KOPT-K1 (cell line): ENCODE measurements at regions not wholly inside any gene's neighbourhood (a gene's known extent, or its start where the extent isn't known, plus 50 kb on each side); places are given as distances from the start of the nearest gene placed in this dataset.

Experiments
- H3K27ac ChIP-seq: fragments of 200-600 bp; sonication (generic); 2 replicates; pipeline ENCODE4 v1.5.1; 2016; ENCODE audit warnings: antibody characterized with exemption, mild to moderate bottlenecking, low read depth, low read length; ENCODE audit not compliant: poor library complexity, severe bottlenecking
- H3K36me3 ChIP-seq: fragments of 200-600 bp; sonication (generic); 2 replicates; pipeline ENCODE4 v1.5.1; 2017; ENCODE audit warnings: antibody characterized with exemption, mild to moderate bottlenecking, low read length, moderate library complexity; ENCODE audit not compliant: insufficient read depth
- H3K9me3 ChIP-seq: fragments of 200-600 bp; sonication (generic); 2 replicates; pipeline ENCODE4 v1.5.1; 2017; ENCODE audit warnings: antibody characterized with exemption, low read length, mild to moderate bottlenecking; ENCODE audit not compliant: insufficient read depth, poor library complexity, severe bottlenecking

DNA sequence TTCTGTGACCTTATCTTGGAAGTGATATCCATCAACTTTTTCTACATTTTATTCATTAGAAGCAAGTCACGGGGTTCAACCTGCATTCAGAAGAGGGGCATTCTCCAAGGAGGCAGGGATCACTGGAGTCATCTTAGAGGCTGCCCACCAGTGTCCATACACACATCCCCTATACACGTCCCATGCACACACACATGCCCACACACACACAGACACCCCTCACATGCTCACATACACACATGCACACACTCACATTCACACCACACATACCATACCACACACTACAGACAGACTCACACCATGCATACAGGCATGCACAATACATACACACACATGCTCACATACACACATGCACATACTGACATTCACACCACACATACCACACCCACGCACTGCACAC is 884.7 kb downstream of the TBC1D22A start:
- H3K36me3 ChIP-seq = no peaks in the 10 kb centered on the region
- H3K9me3 ChIP-seq = no peaks in the 10 kb centered on the region
- no peak overlapping the region for H3K27ac ChIP-seq

DNA sequence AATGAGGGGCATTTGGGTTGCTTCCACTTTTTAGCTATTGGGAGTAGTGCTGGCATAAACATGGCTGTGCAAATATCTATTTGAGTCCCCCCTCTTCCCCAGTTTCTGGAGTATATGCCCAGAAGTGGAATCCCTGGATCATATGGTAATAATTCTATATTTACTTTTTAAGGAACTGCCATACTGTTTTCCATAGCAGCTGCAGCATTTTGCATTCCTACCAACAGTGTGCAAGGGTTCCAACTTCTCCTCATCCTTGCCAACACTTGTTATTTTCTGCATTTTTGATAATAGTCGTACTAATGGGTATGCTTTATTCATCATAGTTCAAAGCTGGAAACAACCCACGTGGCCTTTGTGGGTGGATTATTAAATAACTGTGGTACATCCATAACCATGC is 883.5 kb downstream of the TBC1D22A start:
- Histone ChIP-seq H3K9me3 (no peaks in the 10 kb centered on the region), H3K27ac (no peak overlapping the region), H3K36me3 (no peaks in the 10 kb centered on the region)

DNA sequence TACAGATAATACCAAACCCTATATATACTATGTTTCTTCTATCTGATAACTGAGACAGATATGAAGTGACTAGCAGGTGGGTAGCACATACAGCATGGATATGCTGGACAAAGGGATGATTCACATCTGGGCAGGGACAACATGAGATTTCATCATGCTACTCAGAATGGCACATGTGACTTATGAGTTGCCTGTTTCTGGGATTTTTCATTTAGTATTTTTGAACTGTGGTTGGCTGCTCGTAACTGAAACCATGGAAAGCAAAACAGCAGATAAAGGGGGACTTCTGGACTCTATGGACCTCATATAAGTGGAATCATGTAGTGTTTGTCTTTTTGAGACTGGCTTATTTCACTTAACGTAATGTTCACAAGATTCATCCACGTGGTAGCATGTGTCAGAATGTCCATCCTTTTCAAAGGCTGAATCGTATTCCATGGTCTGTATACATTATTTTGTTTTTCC is 883.0 kb downstream of the TBC1D22A start:
- H3K36me3 ChIP-seq = no peaks in the 10 kb centered on the region
- H3K9me3 ChIP-seq = no peaks in the 10 kb centered on the region
- H3K27ac ChIP-seq = no peak overlapping the region

DNA sequence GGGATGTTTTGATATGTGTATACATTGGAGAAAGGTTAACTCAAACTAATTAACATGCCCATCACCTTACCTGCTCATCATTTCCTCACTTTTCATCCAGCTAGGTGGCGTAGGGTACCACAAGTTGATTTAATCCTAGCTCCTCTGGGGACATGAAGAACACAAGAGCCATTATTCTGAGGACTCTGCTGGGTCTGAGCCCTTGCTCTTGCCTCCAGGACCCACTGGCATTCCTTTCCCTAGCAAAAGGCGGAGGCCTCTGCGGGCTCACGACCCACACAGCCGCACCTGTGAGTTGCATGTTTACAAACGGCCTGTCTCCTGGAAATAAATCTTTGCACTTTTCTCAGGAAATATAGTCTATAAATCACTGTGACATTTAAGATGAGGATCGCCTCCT is 871.9 kb downstream of the TBC1D22A start:
- Histone ChIP-seq H3K27ac (no peak overlapping the region), H3K9me3 (peaks cover 7% of the 10 kb centered on the region), H3K36me3 (no peaks in the 10 kb centered on the region)

DNA sequence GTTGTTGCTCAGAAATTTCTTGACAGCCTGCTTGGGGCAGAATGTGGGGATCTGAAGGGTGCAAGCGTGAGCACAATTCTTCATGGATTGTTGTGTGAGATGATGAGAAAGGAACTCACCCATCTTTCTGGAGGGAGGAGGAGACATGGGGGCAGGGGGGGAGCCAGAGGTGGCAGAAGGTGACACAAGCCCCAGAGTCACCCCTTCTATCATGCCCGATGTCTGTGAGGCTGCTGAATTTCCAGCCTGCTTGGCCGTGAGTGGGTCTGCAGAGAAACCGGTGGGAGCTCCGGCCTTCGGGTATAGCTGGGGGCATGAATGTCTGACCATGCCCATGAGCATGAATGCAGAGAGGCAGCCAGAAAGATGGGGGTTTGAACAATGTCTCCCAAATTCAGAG is 870.7 kb downstream of the TBC1D22A start:
- no peaks in the 10 kb centered on the region for H3K36me3 ChIP-seq
- H3K27ac ChIP-seq = no peak overlapping the region
- no peaks in the 10 kb centered on the region for H3K9me3 ChIP-seq

DNA sequence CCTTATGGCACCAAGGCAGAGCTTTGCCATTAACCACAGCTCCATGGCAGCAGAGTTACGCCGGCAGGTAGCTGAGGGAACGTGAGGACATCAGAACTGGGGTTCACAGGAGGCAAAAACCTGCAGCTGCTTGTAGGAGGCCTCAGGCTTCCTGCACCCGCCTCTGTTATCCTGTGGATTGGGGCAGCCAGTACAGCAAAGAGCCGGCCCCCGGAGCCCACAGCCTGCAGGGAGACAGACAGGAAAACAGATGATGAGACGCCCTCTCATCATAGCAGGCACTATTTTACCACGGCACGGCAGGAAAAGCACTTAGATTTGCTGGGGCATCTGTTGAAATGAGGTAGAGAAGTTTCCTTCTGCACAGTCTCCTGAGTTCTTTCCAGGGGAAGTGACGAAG is 870.3 kb downstream of the TBC1D22A start:
- H3K36me3 ChIP-seq = no peaks in the 10 kb centered on the region
- H3K9me3 ChIP-seq = no peaks in the 10 kb centered on the region
- no peak overlapping the region for H3K27ac ChIP-seq

DNA sequence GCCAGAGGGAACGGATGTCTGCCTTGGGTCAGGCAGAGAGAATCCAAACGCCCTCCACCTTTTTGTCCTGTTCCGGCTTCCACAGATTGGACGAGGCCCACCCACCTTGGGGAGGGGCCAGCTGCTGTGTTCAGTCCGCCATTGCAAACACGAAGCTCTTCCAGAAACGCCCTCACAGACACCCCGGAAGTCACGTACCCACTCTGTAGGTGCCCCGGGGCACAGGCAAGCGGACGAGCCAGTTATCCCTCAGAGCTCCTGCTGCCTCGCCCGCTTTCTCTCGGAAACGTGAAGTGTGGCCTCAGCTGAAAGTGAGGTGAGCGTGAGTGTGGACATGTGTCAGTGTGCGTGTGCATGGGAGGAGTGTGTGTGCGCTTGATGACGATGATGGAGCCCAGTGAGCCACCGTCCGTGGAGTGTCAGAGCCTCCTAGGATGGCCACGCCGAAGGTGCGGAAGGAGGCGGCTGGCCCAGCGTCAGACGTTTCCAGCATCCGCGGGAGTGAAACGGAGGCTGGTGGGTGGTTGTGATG is 869.2 kb downstream of the TBC1D22A start:
- Histone ChIP-seq H3K36me3 (no peaks in the 10 kb centered on the region), H3K27ac (no peak overlapping the region), H3K9me3 (no peaks in the 10 kb centered on the region)

DNA sequence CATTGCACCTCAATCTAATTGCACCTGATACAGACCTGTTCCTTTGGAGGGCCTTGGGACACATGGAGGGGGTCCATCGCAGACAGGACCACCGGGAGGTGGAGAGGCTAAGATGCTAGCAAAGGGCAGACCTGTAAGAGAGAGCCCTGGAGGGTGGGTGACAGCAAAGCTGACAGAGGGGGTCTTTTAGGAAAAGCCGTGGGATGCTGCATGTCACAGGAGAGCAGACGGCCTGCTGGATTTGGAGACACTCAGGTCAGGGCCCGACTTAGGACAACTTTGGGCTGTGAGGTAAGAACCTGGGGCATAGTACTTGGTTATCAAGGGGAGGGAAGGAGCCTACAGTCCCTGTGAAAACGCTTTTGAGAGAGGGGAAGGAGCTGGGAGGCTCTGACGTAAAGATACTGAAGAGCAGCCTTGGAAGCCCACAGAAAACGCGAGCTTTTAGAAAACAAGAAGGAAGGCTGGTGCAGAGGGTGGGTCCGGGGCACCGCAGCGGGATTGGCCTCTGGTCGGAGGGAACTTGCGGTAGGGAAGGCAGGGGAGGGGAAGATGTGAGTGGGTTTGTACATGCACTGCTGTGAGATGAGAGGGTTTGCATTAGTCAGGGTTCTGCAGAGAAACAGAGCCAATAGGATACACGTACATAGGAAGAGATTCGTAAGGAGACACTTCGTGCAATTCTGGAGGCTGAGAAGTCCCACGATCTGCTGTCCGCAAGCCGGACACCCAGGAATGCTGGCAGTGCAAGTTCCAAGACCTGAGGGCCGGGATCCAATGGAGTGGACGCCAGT is 868.5 kb downstream of the TBC1D22A start:
- Histone ChIP-seq H3K27ac (no peak overlapping the region), H3K9me3 (no peaks in the 10 kb centered on the region), H3K36me3 (no peaks in the 10 kb centered on the region)

DNA sequence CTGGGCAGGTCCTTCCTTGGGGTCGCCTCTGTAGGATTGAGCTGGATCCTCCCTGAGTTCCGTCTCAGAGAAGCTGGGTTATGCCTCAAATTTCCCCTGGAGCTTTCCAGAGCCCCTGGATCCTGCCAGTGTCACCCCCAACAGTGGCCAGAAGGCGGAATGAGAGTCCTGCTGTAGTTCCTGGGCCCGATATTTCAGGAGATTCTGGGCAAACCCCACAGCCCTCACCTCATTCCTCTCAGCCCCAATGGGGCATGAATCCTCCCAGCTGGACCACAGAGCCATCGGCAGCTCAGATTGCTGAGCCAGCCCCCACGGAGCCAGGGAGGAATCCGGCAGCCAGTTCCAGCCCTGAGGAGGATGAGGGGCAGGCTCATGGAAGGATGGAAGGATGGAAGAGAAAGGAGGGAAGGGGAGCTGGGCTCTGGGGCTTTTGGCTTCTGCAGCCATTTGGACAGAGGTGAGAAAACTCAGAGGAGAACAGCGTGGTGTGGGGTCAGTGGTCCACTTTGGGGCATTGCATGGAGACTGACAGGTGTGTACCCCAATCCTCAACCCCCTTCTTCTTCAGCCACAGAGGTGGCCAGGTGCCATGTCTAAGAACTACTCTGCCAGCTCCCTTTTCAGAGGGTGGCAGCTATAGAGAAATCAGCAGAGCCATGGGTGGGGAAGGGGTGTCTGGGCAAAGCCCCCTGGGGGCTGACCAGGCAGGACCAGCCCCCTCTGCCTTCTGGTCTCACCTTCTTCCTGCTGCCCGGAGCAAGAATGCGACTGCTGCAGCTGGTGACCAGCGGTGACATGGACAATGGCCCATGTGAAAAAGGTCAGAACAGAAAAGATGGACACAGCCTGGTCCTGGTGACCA is 867.6 kb downstream of the TBC1D22A start:
- Histone ChIP-seq H3K9me3 (no peaks in the 10 kb centered on the region), H3K27ac (no peak overlapping the region), H3K36me3 (no peaks in the 10 kb centered on the region)

DNA sequence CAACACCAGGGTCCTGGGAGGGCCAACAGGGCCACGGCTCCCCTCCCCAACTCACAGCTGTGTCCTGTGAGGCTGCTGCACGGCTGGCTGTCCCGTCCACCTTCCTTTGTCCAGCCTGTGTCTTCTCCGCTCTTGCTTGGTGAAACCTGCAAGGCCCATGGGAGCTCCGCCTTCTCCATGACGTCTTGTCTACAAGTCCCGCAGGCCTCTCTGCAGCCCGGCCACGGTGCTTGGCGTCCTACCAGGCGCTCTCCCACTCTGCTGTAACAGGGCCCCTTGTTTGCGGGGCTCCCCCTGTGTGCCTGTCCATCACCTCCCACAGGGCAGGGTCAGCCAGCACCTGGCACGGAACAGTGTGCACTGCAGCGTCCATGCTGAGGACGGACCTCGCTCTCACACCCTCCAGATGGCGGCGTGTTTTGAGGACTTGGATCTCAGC is 866.8 kb downstream of the TBC1D22A start:
- Histone ChIP-seq H3K9me3 (no peaks in the 10 kb centered on the region), H3K27ac (no peak overlapping the region), H3K36me3 (no peaks in the 10 kb centered on the region)

DNA sequence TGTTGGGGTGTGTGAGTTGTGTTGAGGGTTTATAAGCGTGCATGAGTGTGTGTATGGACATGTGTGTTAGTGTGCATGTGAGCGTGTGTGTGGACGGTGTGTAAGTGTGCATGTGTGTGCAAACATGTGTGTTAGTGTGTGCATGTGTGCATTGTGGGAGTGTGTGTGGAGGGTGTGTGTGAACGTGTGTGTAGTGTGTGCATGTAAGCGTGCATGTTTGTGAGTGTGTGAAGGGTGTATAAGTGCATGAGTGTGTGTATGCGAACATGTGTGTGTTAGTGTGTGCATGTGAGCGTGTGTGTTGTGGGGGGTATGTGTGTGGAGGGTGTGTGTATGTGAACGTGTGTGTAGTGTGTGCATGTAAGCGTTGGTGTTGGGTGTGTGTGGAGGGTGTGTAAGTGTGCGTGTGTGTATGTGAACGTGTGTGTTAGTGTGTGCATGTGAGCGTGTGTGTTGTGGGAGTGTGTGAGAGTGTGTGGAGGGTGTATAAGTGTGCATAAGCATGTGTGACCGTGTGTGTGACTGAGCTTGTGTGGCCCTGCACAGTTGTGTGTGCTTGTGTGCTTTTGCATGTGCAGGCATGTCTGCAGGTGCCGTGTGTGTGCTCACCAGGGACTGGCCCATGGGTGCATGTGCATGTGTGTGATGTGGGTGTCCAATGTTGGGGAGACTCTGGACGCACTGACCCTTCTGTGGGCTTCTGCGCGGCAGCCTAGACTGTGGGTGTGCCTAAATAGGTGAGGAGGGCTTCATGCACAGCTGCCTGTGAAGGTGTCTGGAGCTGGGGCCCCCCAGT is 866.2 kb downstream of the TBC1D22A start:
- H3K9me3 ChIP-seq = no peaks in the 10 kb centered on the region
- no peak overlapping the region for H3K27ac ChIP-seq
- H3K36me3 ChIP-seq = no peaks in the 10 kb centered on the region

DNA sequence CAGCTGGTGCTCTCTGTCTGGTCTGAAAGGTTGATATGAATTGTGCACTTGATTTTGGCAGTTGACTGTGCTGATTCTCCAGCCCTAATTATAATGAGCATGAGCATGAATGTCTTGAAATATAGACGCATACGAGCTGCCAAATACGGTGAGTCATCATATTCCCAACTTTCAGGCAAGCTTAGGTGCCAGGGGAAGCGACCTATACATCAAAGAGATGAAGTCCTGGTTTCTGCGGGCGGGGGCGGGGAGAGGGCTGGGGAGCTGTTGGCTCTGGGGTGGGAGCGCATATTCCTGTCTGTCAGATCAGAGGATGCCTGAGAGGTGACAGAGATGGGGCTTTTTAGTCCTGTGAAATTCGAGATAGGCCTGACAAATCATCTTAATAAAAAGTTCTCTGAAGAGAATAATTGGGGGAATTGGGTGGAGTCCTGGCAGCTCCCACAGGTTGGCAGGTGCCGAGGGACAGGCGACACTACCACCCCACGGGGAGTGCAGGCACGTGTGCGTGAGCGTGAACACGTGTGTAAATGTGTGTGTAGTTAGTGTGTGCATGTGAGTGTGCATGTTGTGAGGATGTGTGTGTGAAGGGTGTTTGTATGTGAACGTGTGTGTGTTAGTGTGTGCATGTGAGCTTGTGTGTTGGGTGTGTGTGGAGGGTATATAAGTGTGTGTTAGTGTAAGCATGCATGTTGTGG is 865.3 kb downstream of the TBC1D22A start:
- Histone ChIP-seq H3K27ac (no peak overlapping the region), H3K36me3 (no peaks in the 10 kb centered on the region), H3K9me3 (no peaks in the 10 kb centered on the region)

DNA sequence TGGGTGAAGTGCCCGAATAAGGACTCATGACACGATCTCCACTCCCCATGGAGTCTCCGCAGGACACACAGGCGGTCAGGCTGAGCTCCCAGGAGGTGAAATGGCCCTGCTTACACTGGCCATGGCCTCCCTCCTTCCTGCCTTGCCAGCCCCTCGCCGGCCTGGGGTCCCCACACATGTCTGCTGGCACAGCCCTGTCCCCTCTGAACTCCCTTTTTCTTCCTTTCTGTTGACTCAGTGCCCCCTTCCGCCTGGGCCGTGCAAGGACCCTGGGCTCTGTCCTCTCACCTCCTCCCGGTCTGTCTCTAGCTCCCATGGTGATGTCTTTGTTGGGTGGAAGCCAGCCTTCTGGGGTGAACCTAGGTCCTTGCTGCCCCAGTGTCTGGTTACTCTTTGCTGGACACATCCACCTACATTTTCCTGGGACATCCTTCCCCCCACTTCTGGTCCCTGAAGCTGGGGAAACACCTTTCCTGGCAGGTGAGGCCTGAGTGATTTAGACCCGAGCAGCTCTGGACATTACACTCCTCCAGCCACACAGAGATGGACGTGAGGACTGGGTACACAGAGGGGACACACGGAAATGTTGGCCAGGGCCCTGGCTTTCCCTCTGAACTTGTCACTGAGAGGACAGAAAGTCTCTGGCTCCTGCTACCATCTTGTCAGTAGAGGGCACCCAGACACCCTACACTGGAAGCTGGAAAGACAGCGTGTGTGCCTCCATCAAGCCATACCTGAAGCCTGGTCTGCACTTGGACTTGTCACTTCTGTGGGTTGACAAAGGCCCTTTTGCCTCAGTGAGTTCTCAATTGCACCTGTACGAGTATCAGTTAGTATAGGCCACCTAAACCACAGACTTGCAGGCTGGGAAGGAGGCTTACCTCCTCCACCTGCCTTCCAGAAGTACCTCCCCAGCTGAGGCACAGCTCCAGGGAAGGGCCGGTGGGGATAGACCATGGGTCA is 864.3 kb downstream of the TBC1D22A start:
- Histone ChIP-seq H3K27ac (no peak overlapping the region), H3K9me3 (no peaks in the 10 kb centered on the region), H3K36me3 (no peaks in the 10 kb centered on the region)
